HL-60 (cell line): ENCODE measurements at regions not wholly inside any gene's neighbourhood (a gene's known extent, or its start where the extent isn't known, plus 50 kb on each side); places are given as distances from the start of the nearest gene placed in this dataset.
"Not testable (repeated sequence)": the region's sequence is repeated elsewhere in the genome, so short reads cannot be mapped to it uniquely, and the experiment has no call there.

Experiments
- DNase-seq, 2 experiments: peaks; one replicate each; pipeline ENCODE4 v3.0.0-alpha.2; 2010 to 2020; ENCODE audit warnings: low read depth in 1 of 2, low spot score in 1 of 2
- H3K27ac ChIP-seq: fragments of 250-450 bp; sonication (Bioruptor Pico); replicated peaks from 2 replicates; pipeline ENCODE4 v1.5.1; 2020; ENCODE audit warnings: mild to moderate bottlenecking, moderate library complexity
- H3K27me3 ChIP-seq: fragments of 250-450 bp; sonication (Bioruptor Pico); 2 replicates; pipeline ENCODE4 v1.5.1; 2021; ENCODE audit warnings: mild to moderate bottlenecking, moderate library complexity; ENCODE audit not compliant: insufficient read depth, poor library complexity, severe bottlenecking
- H3K4me3 ChIP-seq: replicated peaks from 2 replicates; pipeline ENCODE4 v1.5.1; 2011; ENCODE audit warnings: mild to moderate bottlenecking, control low read depth, low read length; ENCODE audit not compliant: insufficient read depth
- CTCF ChIP-seq: IDR thresholded peaks from one replicate; pipeline ENCODE4 v1.5.1; 2011; ENCODE audit warnings: low read length, control low read depth, inconsistent platforms; ENCODE audit not compliant: insufficient read depth
- GABPA ChIP-seq: IDR thresholded peaks from 2 replicates; pipeline ENCODE4 v1.6.1; 2012; ENCODE audit warnings: low read depth
- POLR2AphosphoS5 ChIP-seq: IDR thresholded peaks from 2 replicates; pipeline ENCODE4 v1.6.1; 2012; ENCODE audit warnings: low read depth
- REST ChIP-seq: IDR thresholded peaks from 2 replicates; pipeline ENCODE4 v1.6.1; 2012; ENCODE audit warnings: low read depth; ENCODE audit not compliant: insufficient replicate concordance
- SPI1 ChIP-seq: IDR thresholded peaks from 2 replicates; pipeline ENCODE4 v1.6.1; 2012; ENCODE audit warnings: low read depth, mild to moderate bottlenecking, borderline replicate concordance

GRCh38 chr3:32632533-32633265 is 52.3 kb upstream of the CNOT10 start:
- Histone ChIP-seq H3K27ac (no peak overlapping the region), H3K4me3 (no peak overlapping the region), H3K27me3 (no peaks in the 10 kb centered on the region)
- DNase-seq: peak in 1 of 2 experiments; percentile 67
- TF ChIP-seq POLR2AphosphoS5 (no peak), REST (no peak), CTCF (no peak), GABPA (no peak), SPI1 (no peak)

GRCh38 chr3:32630266-32630665 is 54.7 kb upstream of the CNOT10 start:
- DNase-seq: no peak
- no peak for TF ChIP-seq CTCF
- Histone ChIP-seq H3K27ac (no peak overlapping the region), H3K27me3 (no peaks in the 10 kb centered on the region), H3K4me3 (no peak overlapping the region)

GRCh38 chr3:32626631-32627030 is 56.0 kb upstream of the DYNC1LI1 start:
- TF ChIP-seq POLR2AphosphoS5 (no peak), REST (no peak), GABPA (no peak), SPI1 (no peak), CTCF (no peak)
- no peak overlapping the region for H3K4me3 ChIP-seq
- no peak for DNase-seq
- no peaks in the 10 kb centered on the region for H3K27me3 ChIP-seq
- no peak overlapping the region for H3K27ac ChIP-seq

- not testable (repeated sequence) for H3K4me3 ChIP-seq
Measured at GRCh38 chr3:32625543-32626176, 55.0 kb upstream of the DYNC1LI1 start.

More at GRCh38 chr3:32625543-32626176, 55.0 kb upstream of the DYNC1LI1 start:
- H3K27me3 ChIP-seq, H3K27ac ChIP-seq, DNase-seq: not testable (repeated sequence)
